SU-DHL-6 (cell line): ENCODE measurements at regions not wholly inside any gene's neighbourhood (a gene's known extent, or its start where the extent isn't known, plus 50 kb on each side); places are given as distances from the start of the nearest gene placed in this dataset.

Experiments used
- CTCF ChIP-seq: fragments of 200-600 bp; sonication (generic); IDR thresholded peaks from one replicate; pipeline ENCODE4 v1.5.1; 2017; ENCODE audit warnings: antibody characterized with exemption, mild to moderate bottlenecking, low read length, moderate library complexity; ENCODE audit not compliant: insufficient read depth, poor library complexity, severe bottlenecking
- EZH2phosphoT487 ChIP-seq: fragments of 200-600 bp; sonication (generic), shearing (Covaris generic); conservative IDR thresholded peaks from 2 replicates; pipeline ENCODE4 v1.6.1; 2018; ENCODE audit warnings: mild to moderate bottlenecking, antibody characterized with exemption, low read length, moderate library complexity, mixed read lengths

- TF ChIP-seq CTCF (no peak), EZH2phosphoT487 (no peak)
Observed at GRCh38 chr5:36441280-36441679, 139.6 kb upstream of the RANBP3L start.
